Vagina (tissue), 2 donors: ENCODE measurements at regions not wholly inside any gene's neighbourhood (a gene's known extent, or its start where the extent isn't known, plus 50 kb on each side); places are given as distances from the start of the nearest gene placed in this dataset.

Source experiments
- DNase-seq, 2 donors: peaks; one replicate each; pipeline ENCODE4 v3.0.0-alpha.2; 2017; ENCODE audit errors: extremely low spot score in 2 of 2
- H3K27ac ChIP-seq: fragments of 200-600 bp; sonication (generic); one replicate; pipeline ENCODE4 v1.5.1; 2019
- H3K27me3 ChIP-seq: fragments of 200-600 bp; sonication (generic); one replicate; pipeline ENCODE4 v1.5.1; 2019
- H3K36me3 ChIP-seq, 2 donors: fragments of 200-600 bp; sonication (generic); one replicate each; pipeline ENCODE4 v1.5.1; 2017 to 2019
- H3K4me1 ChIP-seq: fragments of 200-600 bp; sonication (generic); one replicate; pipeline ENCODE4 v1.5.1; 2019
- H3K4me3 ChIP-seq, 2 donors: fragments of 200-600 bp; sonication (generic); 1 replicate in 1 of 2; 2 replicates in 1 of 2; pipeline ENCODE4 v1.5.1; 2016 to 2019
- H3K9me3 ChIP-seq: fragments of 200-600 bp; sonication (generic); one replicate; pipeline ENCODE4 v1.5.1; 2019
- CTCF ChIP-seq, 3 experiments: fragments of 450-650 bp in 2 of 3; fragments of 200-600 bp in 1 of 3; sonication (generic) in 1 of 3; IDR thresholded peaks; one replicate each; pipeline ENCODE4 v1.5.1; 2017 to 2019; ENCODE audit warnings: antibody characterized with exemption in 3 of 3, mild to moderate bottlenecking in 2 of 3, moderate library complexity in 2 of 3
- POLR2A ChIP-seq, 2 donors: fragments of 450-650 bp; IDR thresholded peaks; one replicate each; pipeline ENCODE4 v1.6.1; 2017; ENCODE audit warnings: antibody characterized with exemption in 2 of 2, mild to moderate bottlenecking in 2 of 2, moderate library complexity in 2 of 2
- POLR2AphosphoS5 ChIP-seq, 2 donors: sonication (generic); formaldehyde crosslinking; IDR thresholded peaks; one replicate each; pipeline ENCODE4 v1.9.0; 2017; ENCODE audit warnings: antibody characterized with exemption in 2 of 2, mild to moderate bottlenecking in 2 of 2, low read depth in 1 of 2; ENCODE audit not compliant: insufficient read depth in 1 of 2
- intact Hi-C: fragments of 100-400 bp; cut with DNase I; formaldehyde crosslinking; loops from one replicate; pipeline ENCODE4 v1.15.1; 2023

GRCh38 chr1:98098473-98098872 lies 177.6 kb upstream of the DPYD start:
- Histone ChIP-seq H3K4me1 (no peaks in the 10 kb centered on the region), H3K27ac (no peak overlapping the region), H3K36me3 (no peaks in the 10 kb centered on the region), H3K27me3 (no peaks in the 10 kb centered on the region), H3K9me3 (no peaks in the 10 kb centered on the region), H3K4me3 (no peak overlapping the region)
- no peak for DNase-seq
- intact Hi-C loops: no loop called here
- TF ChIP-seq POLR2A (IDR thresholded peaks at IDR 0.05): no peak
- no peak for TF ChIP-seq CTCF (IDR thresholded peaks at IDR 0.05)
- no peak for TF ChIP-seq POLR2AphosphoS5 (IDR thresholded peaks at IDR 0.05; ENCODE audit: insufficient read depth in 1 of 2, low read depth in 1 of 2)

GRCh38 chr1:98090351-98090750 lies 169.5 kb upstream of the DPYD start:
- Histone ChIP-seq H3K4me3 (no peak overlapping the region), H3K27me3 (no peaks in the 10 kb centered on the region), H3K27ac (no peak overlapping the region), H3K4me1 (no peaks in the 10 kb centered on the region), H3K9me3 (no peaks in the 10 kb centered on the region), H3K36me3 (no peaks in the 10 kb centered on the region)
- intact Hi-C loops: no loop called here
- no peak for DNase-seq
- TF ChIP-seq CTCF (IDR thresholded peaks at IDR 0.05): no peak
- TF ChIP-seq POLR2AphosphoS5 (IDR thresholded peaks at IDR 0.05; ENCODE audit: insufficient read depth in 1 of 2, low read depth in 1 of 2): no peak
- TF ChIP-seq POLR2A (IDR thresholded peaks at IDR 0.05): no peak

- Histone ChIP-seq H3K4me3 (no peak overlapping the region), H3K27ac (no peak overlapping the region), H3K9me3 (no peaks in the 10 kb centered on the region), H3K36me3 (no peaks in the 10 kb centered on the region), H3K27me3 (no peaks in the 10 kb centered on the region), H3K4me1 (no peaks in the 10 kb centered on the region)
- intact Hi-C loops: no loop called here
- TF ChIP-seq POLR2AphosphoS5 (IDR thresholded peaks at IDR 0.05; ENCODE audit: insufficient read depth in 1 of 2, low read depth in 1 of 2) (no peak), POLR2A (IDR thresholded peaks at IDR 0.05) (no peak), CTCF (IDR thresholded peaks at IDR 0.05) (no peak)
- DNase-seq: no peak
These were observed 167.5 kb upstream of the DPYD start for GRCh38 chr1:98088381-98088780.

GRCh38 chr1:98086796-98087441 lies 166.1 kb upstream of the DPYD start:
- H3K4me1 ChIP-seq: no peaks in the 10 kb centered on the region
- no peak overlapping the region for H3K4me3 ChIP-seq
- TF ChIP-seq POLR2A (IDR thresholded peaks at IDR 0.05): no peak
- no peak for TF ChIP-seq POLR2AphosphoS5 (IDR thresholded peaks at IDR 0.05; ENCODE audit: insufficient read depth in 1 of 2, low read depth in 1 of 2)
- no peak for TF ChIP-seq CTCF (IDR thresholded peaks at IDR 0.05)
- no peaks in the 10 kb centered on the region for H3K27me3 ChIP-seq
- no peaks in the 10 kb centered on the region for H3K36me3 ChIP-seq
- DNase-seq: no peak
- no peak overlapping the region for H3K27ac ChIP-seq
- intact Hi-C loops: no loop called here
- H3K9me3 ChIP-seq: no peaks in the 10 kb centered on the region

GRCh38 chr1:98086156-98086555 lies 165.3 kb upstream of the DPYD start:
- H3K9me3 ChIP-seq: no peaks in the 10 kb centered on the region
- intact Hi-C loops: no loop called here
- H3K4me1 ChIP-seq: no peaks in the 10 kb centered on the region
- no peaks in the 10 kb centered on the region for H3K27me3 ChIP-seq
- no peak overlapping the region for H3K27ac ChIP-seq
- no peaks in the 10 kb centered on the region for H3K36me3 ChIP-seq
- TF ChIP-seq POLR2AphosphoS5 (IDR thresholded peaks at IDR 0.05; ENCODE audit: insufficient read depth in 1 of 2, low read depth in 1 of 2) (no peak), POLR2A (IDR thresholded peaks at IDR 0.05) (no peak), CTCF (IDR thresholded peaks at IDR 0.05) (no peak)
- DNase-seq: no peak
- H3K4me3 ChIP-seq: no peak overlapping the region
